NT2/D1 (cell line): ENCODE measurements at regions not wholly inside any gene's neighbourhood (a gene's known extent, or its start where the extent isn't known, plus 50 kb on each side); places are given as distances from the start of the nearest gene placed in this dataset.

Source experiments
- SUZ12 ChIP-seq: IDR thresholded peaks from 2 replicates; pipeline ENCODE4 v1.6.1; 2011; ENCODE audit not compliant: insufficient read length, insufficient read depth; ENCODE audit errors: extremely low read depth
- YY1 ChIP-seq: IDR thresholded peaks from 2 replicates; pipeline ENCODE4 v1.6.1; 2011; ENCODE audit not compliant: insufficient read length, insufficient read depth
- ZNF274 ChIP-seq: IDR thresholded peaks from 2 replicates; pipeline ENCODE4 v1.6.1; 2011; ENCODE audit warnings: mild to moderate bottlenecking, low read depth, low read length

GRCh38 chr21:30935121-30935888 lies 53.9 kb upstream of the KRTAP11-1 start:
- no peak for TF ChIP-seq SUZ12
- no peak for TF ChIP-seq YY1
- TF ChIP-seq ZNF274: no peak
